ENCODE measurements at regions not wholly inside any gene's neighbourhood (a gene's known extent, or its start where the extent isn't known, plus 50 kb on each side); places are given as distances from the start of the nearest gene placed in this dataset.
A peak's percentile ranks its signal among the peaks of the same experiment; 100 is the strongest.

DNA sequence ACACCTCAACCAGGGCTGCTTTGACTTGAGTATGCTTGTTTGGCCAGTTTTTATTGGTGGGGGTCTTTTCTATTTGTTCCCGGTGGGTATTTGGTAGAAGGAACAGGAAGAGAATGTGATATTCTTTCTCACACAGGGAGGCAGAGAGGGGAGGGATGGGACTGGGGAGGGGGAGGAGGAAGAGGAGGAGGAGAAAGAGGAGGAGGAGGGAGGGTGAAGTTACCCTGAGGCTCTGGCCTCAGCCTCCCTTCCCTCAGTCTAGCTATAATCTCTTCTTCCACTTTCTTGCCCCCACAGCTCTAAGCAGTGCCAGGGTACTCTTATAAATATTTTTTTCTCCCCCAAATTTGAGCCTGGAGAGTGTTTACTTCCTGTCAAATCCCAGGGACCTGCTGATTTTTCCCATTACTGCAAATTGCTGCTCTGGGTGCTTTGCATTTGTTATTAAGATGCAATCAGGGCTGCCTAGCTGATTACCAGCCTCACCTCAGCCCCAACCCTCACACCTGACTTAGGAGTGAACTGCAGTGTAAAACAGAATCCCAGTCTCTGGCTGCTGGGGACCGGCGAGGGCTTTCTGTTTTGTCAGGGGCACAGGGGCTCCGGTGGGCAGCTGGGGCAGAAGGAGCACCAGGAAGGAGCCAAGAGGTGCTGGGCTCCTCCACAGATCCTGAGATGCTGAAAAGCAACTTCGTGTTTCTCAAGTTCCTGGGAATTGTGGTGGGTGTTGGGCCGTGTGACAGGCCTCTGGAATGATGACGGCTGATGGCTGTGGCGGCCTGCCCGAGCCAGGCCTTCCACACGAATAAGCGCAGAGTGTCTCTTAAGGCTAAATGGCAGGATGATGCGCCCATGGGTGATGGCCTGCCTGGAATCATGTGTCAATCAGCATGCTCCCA lies 141.4 kb downstream of the CD83 start:
- DNase-seq: no peak

- no peak for DNase-seq
These were observed 142.1 kb downstream of the CD83 start for GRCh38 chr6:14259594-14260152.

GRCh38 chr6:14260839-14261238 lies 143.3 kb downstream of the CD83 start:
- DNase-seq: no peak

DNA sequence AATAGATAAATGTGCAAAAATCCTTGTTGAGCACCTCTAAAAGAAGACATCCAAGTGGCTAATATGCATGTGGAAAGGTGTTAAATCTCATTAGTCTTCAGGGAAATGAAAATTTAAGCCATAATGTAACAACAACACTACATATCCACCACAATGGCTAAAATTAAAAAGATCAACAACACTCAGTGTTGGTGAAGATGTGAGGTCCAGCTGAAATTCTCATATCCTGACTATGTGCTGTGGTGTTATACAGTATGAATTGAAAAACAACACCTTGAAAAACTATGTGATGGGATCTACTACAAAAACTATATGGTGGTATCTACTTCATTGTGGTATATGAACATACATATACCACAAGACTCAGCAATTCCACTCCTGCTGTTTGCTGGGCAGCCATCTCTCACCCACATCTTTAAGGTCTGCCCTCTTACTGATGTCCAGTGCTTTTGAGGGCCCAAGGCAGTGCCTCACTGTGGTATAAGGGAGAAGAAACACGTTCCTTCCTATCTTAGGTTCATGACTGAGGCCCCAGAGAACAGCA lies 146.4 kb downstream of the CD83 start:
- DNase-seq: no peak

- no peak for DNase-seq
These were observed 147.8 kb downstream of the CD83 start for GRCh38 chr6:14265049-14266021.

- DNase-seq: no peak
These were observed 148.7 kb downstream of the CD83 start for GRCh38 chr6:14266266-14266665.

DNA sequence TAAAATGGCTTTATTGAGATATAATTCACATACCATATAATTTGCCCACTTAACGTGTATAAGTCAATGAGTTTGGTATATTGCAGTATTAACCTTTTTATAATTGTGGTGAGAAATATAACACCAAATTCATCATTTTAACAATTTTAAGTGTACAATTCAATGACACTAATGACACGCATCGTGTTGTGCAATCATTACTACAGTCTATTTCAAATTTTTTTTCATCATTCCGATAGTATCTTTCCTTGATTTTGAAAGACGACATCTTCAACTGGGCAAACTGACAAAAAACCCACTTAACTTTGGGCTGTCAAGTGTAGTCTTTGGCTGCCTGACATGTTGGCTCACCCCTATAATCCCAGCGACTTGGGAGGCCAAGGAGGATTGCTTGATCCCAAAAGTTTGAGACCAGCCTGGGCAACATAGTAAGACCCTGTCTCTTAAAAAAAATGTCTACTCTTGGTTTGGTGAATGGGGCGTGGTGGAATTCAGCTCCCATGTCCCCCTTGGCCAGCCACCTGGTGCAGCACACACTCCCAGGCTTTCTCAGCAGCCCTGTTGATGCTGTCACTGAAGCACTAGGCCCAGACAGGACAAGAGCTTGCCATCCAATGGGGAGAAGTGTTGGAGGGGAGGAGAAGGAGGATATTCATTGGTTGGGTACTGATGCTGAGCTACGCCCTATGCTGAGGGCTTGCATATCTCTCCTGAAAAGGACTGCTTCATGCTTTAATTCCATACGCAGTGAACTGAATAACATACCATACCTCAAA lies 150.5 kb downstream of the CD83 start:
- no peak for DNase-seq

DNA sequence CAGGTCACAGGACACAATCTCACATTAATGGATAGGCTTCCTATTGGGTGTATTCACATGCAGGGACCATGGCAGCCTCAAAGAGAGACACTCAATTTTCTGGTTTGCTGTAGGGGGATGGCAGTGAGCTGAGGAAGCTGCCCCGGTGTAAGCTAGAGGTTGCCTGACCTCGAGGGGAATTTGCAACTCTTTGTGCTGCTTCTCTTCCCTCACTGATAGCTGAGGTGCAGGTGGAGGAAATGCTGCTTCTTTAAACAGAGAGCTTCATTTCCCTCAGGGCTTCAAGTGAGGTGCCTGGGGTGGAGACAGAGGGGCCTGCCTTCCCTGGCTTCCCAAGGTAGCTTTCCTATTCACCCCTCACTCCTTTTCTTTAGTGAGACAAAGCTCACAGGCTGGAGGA lies 151.9 kb downstream of the CD83 start:
- DNase-seq: no peak

DNA sequence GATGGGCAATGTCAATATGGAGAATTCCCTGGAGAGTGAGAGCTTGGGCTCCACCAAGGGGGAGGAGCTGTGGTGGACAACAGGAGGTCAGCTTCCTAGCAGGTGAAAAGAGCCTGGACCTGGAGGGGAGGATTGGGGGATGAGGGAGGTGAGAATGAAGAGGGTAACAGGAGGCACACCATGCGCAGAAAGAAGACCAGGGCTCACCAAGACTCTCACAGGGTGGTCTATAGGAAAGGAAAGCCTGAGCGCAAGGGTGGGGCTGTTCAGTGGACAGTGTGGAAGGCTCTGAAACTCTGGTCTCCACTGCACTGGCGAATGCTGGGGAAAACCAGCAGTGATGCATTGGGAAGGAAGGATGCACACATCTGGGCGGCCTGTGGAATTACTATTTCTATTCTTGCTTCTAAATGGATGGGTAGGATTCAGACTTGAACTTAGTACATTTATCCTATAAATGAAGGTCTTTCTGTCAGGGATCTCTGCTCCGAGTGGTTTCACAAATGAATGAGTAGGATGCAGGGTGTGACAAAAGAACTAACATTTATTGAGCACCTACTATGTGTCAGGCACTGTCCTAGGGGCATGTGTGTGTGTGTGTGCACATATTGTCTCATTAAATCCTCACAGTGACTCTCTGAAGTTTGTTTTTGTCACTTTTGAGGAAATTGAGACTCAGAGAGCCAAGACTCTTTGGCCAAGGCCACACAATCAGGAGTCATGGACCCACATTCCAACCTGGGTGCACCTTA lies 152.7 kb downstream of the CD83 start:
- DNase-seq: no peak

- no peak for DNase-seq
These were observed 153.6 kb downstream of the CD83 start for GRCh38 chr6:14270925-14271788.

DNA sequence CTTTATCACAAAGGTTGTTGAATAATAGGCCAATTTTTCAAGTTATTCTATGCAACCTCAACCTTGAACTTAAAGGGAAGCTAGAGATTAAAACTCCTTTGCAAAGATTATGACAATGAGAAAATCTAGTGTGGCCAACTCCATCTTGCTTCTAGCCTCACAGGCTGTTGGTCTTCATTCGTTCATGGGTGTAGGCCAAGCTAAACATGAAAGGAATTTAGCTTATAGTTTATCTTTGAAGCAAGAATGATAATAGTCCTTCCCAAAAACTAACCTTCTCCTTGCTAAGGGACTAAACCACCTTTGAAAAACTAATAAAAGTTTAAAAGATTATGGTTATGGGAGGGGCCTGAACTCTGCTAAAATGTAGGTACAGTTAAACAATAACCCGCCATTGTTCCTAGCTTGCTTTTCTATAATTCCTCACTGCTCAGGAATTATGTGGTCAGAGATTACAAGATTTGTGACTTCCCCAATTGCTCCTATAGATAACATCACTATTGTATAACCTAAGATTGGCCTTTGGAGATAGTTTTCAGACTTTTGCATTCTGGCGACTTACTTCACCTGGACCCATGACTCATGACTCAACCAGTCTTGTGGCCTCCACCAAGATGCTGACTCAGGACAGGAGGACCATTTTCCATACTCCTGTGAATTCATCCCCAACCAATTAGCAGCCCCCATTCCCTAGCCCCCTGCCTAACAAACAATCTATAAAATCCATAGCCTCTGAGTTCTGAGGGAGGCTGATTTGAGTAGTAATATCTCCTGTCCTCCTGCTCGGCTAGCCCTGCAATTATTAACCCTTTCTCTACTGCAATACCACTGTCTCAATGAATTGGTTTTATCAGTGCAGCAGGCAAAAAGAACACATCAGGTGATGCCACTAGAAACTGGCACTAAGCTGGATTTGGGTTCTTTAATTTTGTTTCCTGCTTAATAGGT lies 154.5 kb downstream of the CD83 start:
- DNase-seq: no peak

DNA sequence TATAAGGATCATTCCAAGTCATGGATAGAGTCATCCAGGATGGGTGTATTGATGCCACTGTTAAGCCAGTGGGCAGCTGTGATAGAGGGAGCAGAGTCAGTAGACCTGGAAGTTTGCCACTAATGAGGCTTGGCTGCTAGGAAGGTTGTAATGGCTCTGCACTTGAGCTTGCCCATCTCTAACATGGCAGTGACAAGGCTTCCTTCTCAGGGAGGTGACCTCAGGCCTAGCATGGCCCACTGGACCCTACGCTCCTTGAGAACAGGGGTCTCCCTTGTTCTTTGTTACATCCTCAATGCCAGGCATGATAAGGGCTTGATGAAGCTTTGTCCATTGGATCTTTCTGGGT lies 155.1 kb downstream of the CD83 start:
- no peak for DNase-seq

DNA sequence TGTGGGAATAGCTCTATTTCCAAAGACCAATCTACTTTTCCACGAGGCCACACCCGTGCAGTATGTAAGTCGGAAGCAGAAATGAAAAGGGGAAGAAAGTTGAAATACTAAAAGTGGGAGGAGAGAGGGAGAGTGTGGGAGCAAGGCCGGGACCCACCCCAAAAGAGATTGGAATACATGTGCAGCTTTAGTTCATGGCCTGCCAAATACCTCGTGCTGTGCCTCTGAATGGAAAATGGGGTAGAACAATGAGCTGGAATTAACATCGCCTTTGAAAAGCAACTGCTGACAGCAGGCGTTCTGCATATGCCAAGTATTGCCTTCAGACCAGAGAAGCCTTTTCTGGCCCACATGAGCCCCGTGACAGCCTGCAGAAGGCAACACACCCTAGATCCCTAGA lies 155.6 kb downstream of the CD83 start:
- no peak for DNase-seq

DNA sequence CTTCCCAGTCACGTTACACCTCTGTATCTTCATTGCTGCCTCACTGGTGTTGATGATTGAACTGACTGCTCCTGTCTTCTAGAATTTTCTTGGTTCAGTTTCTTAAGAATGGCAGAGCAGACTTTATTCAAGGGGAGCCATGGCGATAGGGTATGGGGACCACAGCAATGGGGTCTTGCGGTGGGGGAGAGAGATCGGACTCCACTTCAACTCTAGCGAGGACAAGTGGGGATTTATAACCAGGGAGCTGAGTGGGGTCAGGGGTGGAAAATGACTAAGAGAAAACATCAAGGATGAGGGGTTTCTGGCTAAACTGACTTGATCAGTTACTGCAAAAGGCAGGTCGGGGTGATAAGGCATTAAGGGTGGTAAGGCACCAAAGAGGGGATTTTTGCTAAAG lies 156.4 kb downstream of the CD83 start:
- DNase-seq: no peak

- no peak for DNase-seq
These were observed 157.2 kb downstream of the CD83 start for GRCh38 chr6:14274546-14275492.

DNA sequence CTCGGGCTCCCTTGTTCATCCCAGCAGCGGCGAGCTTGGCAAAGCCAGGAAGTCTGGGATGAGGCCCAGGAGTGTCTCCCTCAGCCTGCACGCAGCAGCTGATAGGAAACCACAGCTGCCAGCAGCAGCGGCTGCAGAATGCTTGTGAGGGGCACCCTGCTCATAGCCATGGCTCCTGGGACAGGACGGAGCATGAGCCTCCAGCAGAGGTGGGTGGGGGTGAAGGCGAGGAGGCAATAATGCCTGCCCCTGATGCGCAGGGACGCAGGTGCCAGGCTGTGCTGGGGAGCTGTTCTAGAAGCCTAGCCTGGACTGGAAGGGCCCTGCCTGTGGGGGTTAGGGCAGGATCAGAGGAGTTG lies 157.9 kb downstream of the CD83 start:
- DNase-seq: peak; percentile 49

- DNase-seq: no peak
These were observed 158.5 kb downstream of the CD83 start for GRCh38 chr6:14276071-14276470.

- DNase-seq: no peak
These were observed 159.3 kb downstream of the CD83 start for GRCh38 chr6:14276667-14277404.
